ENCODE measurements at regions not wholly inside any gene's neighbourhood (a gene's known extent, or its start where the extent isn't known, plus 50 kb on each side); places are given as distances from the start of the nearest gene placed in this dataset.

- Mint-ChIP-seq H3K4me1 (ENCODE audit: low read depth) (no peaks in the 10 kb centered on the region), H3K9me3 (no peaks in the 10 kb centered on the region), H3K27ac (no peak overlapping the region), H3K4me3 (no peak overlapping the region), H3K27me3 (peaks cover 15% of the 10 kb centered on the region), H3K36me3 (ENCODE audit: low read depth) (no peaks in the 10 kb centered on the region)
- DNase-seq = no peak
Observed at GRCh38 chr10:128432011-128432410, 305.8 kb upstream of the MKI67 start.

DNA sequence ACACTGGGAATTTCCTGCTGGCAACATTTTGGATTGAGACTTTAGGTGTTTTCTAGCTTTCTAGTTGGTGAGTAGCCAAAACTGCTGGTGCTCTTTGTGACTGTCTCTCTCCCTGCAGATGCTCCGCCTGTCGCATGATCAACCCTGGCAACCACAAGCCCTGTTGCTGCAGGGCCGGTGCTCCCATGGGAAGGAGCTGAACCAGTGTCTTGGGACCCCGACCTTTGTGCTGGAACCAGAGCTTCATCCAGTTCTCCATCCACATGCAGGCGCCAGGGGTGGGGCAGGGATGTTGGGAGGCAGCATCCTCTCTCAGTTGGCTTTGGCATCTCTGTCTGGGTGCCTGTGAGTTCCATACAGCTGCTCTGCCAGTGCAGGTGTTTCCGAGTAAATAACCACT lies 306.2 kb upstream of the MKI67 start:
- no peak overlapping the region for H3K4me3 Mint-ChIP-seq
- no peaks in the 10 kb centered on the region for H3K4me1 Mint-ChIP-seq (ENCODE audit: low read depth)
- DNase-seq = no peak
- H3K9me3 Mint-ChIP-seq = no peaks in the 10 kb centered on the region
- H3K36me3 Mint-ChIP-seq (ENCODE audit: low read depth) = no peaks in the 10 kb centered on the region
- H3K27me3 Mint-ChIP-seq = peaks cover 15% of the 10 kb centered on the region
- no peak overlapping the region for H3K27ac Mint-ChIP-seq

DNA sequence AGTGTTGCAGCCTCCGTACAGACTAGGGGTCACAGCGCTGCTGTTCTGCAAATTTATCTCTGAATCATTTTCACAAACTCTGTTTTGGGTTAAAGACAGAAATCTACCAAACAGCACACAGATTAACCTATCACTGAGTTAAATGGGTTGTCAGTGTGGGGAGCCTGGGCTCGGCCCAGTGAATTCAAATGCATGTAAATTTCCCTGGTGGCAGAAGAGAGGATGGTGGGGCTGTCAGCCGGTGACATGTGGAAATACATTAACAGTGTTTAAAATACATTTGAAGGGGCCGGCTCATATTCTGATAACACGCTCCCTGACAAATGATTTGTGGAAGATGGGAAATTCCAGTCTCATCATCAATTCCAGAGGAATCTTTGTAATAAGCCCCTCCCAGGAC lies 309.6 kb upstream of the MKI67 start:
- H3K36me3 Mint-ChIP-seq (ENCODE audit: low read depth) = no peaks in the 10 kb centered on the region
- H3K9me3 Mint-ChIP-seq = no peaks in the 10 kb centered on the region
- H3K27me3 Mint-ChIP-seq = peaks cover 28% of the 10 kb centered on the region
- no peaks in the 10 kb centered on the region for H3K4me1 Mint-ChIP-seq (ENCODE audit: low read depth)
- H3K4me3 Mint-ChIP-seq = no peak overlapping the region
- DNase-seq = no peak
- H3K27ac Mint-ChIP-seq = no peak overlapping the region

DNA sequence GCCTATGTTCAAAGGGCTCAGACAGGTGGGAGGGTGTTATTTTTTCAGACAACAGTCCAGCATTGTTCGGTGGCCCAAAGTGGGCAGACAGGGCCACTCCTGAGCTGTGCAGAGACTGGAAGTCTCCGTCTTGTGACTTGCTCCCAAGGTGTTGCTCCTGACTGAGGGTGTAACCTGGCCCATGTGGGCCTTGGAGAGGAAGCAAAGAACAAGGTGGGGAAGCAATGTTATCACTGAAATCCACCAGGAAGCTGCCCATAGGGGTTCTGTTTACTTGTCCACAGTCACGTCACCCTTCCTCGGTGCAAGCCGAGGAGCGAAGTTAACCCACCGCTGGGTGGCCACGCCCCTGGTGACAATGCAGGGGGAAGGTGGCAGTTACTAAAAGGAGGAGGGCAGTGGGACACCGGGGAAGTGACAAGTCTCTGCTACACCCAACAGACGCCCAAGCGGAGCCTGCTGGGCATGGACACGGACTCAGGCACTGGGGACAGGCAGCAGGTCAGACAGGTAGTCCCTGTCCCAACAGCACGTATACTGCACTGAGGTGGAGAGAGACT lies 311.6 kb upstream of the MKI67 start:
- Mint-ChIP-seq H3K9me3 (no peaks in the 10 kb centered on the region), H3K4me1 (ENCODE audit: low read depth) (no peaks in the 10 kb centered on the region), H3K27me3 (peaks cover 28% of the 10 kb centered on the region), H3K27ac (no peak overlapping the region), H3K4me3 (no peak overlapping the region), H3K36me3 (ENCODE audit: low read depth) (no peaks in the 10 kb centered on the region)
- DNase-seq = no peak

DNA sequence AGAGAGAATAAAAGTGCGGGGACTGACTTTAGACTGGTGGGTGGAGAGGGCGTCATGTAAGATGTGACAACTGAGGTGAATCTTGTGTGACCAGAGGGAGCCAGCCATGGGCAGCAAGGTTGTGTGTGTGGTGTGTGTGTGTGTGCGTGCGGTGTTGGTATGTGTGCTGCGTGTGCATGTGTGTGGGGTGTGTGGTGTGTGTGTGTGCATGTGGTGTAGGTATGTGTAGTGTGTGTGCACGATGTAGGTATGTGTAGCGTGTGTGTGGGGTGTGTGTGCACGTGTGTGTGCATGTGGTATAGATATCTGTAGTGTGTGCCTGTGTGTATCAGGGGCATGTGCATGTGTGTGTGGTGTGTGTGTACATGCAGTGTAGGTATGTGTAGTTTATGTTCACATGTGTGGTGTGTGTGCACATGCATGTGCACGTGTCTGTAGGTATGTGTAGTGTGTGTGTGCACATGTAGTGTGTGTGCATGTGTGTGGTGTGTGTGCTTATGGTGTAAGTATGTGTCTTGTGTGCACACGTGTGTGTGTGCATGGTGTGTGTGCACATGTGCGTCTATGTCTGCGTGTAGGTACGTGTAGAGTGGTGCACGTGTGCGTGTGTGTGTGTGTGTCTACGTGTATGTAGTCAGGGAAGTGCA lies 312.3 kb upstream of the MKI67 start:
- Mint-ChIP-seq H3K27ac (no peak overlapping the region), H3K9me3 (no peaks in the 10 kb centered on the region), H3K4me3 (no peak overlapping the region), H3K36me3 (ENCODE audit: low read depth) (no peaks in the 10 kb centered on the region), H3K4me1 (ENCODE audit: low read depth) (no peaks in the 10 kb centered on the region), H3K27me3 (peaks cover 28% of the 10 kb centered on the region)
- DNase-seq = no peak

GRCh38 chr10:128440513-128441160 lies 314.4 kb upstream of the MKI67 start:
- DNase-seq = no peak
- H3K4me1 Mint-ChIP-seq (ENCODE audit: low read depth) = no peaks in the 10 kb centered on the region
- H3K4me3 Mint-ChIP-seq = no peak overlapping the region
- no peaks in the 10 kb centered on the region for H3K9me3 Mint-ChIP-seq
- no peak overlapping the region for H3K27ac Mint-ChIP-seq
- H3K36me3 Mint-ChIP-seq (ENCODE audit: low read depth) = no peaks in the 10 kb centered on the region
- peaks cover 20% of the 10 kb centered on the region for H3K27me3 Mint-ChIP-seq

- H3K27ac Mint-ChIP-seq = no peak overlapping the region
Observed at GRCh38 chr10:128443925-128444518, 317.8 kb upstream of the MKI67 start.

GRCh38 chr10:128448796-128449195 lies 322.6 kb upstream of the MKI67 start:
- Mint-ChIP-seq H3K9me3 (no peaks in the 10 kb centered on the region), H3K36me3 (ENCODE audit: low read depth) (no peaks in the 10 kb centered on the region), H3K4me3 (no peak overlapping the region), H3K27ac (no peak overlapping the region), H3K4me1 (ENCODE audit: low read depth) (no peaks in the 10 kb centered on the region), H3K27me3 (no peaks in the 10 kb centered on the region)
- no peak for DNase-seq

More at GRCh38 chr10:128443925-128444518, 317.8 kb upstream of the MKI67 start:
- H3K4me1 Mint-ChIP-seq (ENCODE audit: low read depth) = no peaks in the 10 kb centered on the region
- no peak overlapping the region for H3K4me3 Mint-ChIP-seq
- no peaks in the 10 kb centered on the region for H3K9me3 Mint-ChIP-seq
- DNase-seq = no peak
- peaks cover 2% of the 10 kb centered on the region for H3K27me3 Mint-ChIP-seq
- H3K36me3 Mint-ChIP-seq (ENCODE audit: low read depth) = no peaks in the 10 kb centered on the region

GRCh38 chr10:128451879-128452278 lies 325.7 kb upstream of the MKI67 start:
- H3K9me3 Mint-ChIP-seq = no peaks in the 10 kb centered on the region
- H3K27me3 Mint-ChIP-seq = no peaks in the 10 kb centered on the region
- no peaks in the 10 kb centered on the region for H3K4me1 Mint-ChIP-seq (ENCODE audit: low read depth)
- no peaks in the 10 kb centered on the region for H3K36me3 Mint-ChIP-seq (ENCODE audit: low read depth)
- no peak for DNase-seq
- H3K4me3 Mint-ChIP-seq = no peak overlapping the region
- H3K27ac Mint-ChIP-seq = no peak overlapping the region

DNA sequence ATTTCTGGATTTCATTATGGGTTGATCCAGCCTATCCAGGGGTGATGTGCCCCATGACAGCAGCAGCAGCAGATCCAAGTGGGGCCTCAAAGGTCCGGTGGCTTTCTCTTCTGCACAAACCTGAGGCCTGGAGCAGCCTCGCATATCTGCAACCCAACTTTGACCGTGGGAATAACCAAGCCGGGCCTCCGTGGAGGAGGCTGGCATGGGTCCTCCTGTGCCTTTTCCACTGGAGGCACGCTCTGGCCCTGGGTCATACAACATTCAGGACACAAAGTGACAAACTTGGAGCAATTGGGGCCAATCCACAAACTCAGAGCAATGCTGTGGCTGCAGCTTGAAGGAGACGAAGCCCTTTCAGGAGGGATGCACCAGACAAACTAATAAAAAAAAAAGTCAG lies 330.0 kb upstream of the MKI67 start:
- Mint-ChIP-seq H3K36me3 (ENCODE audit: low read depth) (no peaks in the 10 kb centered on the region), H3K4me3 (no peak overlapping the region), H3K9me3 (peaks cover 3% of the 10 kb centered on the region), H3K27ac (no peak overlapping the region), H3K27me3 (peaks cover 4% of the 10 kb centered on the region), H3K4me1 (ENCODE audit: low read depth) (no peaks in the 10 kb centered on the region)
- DNase-seq = no peak

DNA sequence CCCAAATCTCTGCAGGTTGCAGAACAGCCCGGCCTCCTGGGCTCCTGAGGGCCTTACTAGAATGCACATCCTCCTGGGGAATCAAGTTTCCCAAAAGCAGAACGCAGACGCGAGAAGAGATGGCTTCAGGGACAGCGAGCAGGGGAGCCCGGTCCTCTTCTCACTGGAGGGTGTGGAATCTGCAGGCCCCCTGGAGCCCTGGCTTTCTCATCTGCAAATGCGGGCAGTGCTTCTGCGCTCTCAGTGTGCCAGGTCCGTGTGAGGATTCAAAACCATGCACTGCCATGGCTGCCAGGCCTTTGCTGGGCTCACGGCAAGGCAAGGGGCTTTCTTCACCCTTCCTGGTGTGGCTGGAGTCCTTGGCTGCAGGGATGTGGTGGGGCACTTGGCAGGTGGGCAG lies 330.9 kb upstream of the MKI67 start:
- Mint-ChIP-seq H3K36me3 (ENCODE audit: low read depth) (no peaks in the 10 kb centered on the region), H3K9me3 (peaks cover 3% of the 10 kb centered on the region), H3K4me1 (ENCODE audit: low read depth) (no peaks in the 10 kb centered on the region), H3K27me3 (peaks cover 8% of the 10 kb centered on the region), H3K27ac (no peak overlapping the region), H3K4me3 (no peak overlapping the region)
- DNase-seq = no peak

- Mint-ChIP-seq H3K36me3 (ENCODE audit: low read depth) (no peaks in the 10 kb centered on the region), H3K27me3 (peaks cover 17% of the 10 kb centered on the region), H3K9me3 (peaks cover 6% of the 10 kb centered on the region), H3K4me3 (no peak overlapping the region), H3K4me1 (ENCODE audit: low read depth) (no peaks in the 10 kb centered on the region), H3K27ac (no peak overlapping the region)
- DNase-seq = no peak
Observed at GRCh38 chr10:128461991-128462390, 335.8 kb upstream of the MKI67 start.

GRCh38 chr10:128462844-128463243 lies 336.6 kb upstream of the MKI67 start:
- H3K27ac Mint-ChIP-seq = no peak overlapping the region
- H3K27me3 Mint-ChIP-seq = peaks cover 13% of the 10 kb centered on the region
- DNase-seq = no peak

DNA sequence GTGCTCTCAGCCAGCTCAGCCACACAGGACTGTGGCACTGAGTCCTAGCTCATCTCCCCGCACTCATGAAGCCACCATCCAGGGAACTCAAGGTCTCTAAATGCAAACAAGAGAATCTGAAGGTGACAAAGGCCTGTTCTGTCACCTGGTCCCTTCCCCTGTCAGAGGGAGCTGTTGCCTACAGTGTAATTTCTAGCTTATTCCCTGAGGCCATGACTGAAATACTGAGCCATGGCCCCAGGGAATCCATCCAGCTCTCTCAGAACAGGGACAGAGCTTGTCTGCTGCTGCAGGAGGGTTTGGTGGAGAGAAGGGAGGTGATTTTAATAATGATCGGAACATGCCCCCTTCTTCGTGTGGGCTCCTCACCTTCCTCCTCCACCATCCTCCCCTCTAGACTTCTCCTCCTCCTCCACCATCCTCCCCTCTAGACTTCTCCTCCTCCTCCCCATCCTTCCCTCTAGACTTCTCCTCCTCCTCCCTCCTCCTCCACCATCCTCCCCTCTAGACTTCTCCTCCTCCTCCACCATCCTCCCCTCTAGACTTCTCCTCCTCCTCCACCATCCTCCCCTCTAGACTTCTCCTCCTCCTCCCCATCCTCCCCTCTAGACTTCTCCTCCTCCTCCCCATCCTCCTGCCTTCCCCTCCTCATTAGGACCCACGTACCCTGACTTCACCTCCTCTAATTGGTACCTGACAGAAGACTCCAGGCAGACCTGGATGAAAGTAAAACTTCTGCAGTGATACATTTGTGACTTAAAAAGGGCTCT lies 338.0 kb upstream of the MKI67 start:
- Mint-ChIP-seq H3K4me3 (no peak overlapping the region), H3K9me3 (peaks cover 3% of the 10 kb centered on the region), H3K27ac (no peak overlapping the region), H3K36me3 (ENCODE audit: low read depth) (no peaks in the 10 kb centered on the region), H3K27me3 (peaks cover 13% of the 10 kb centered on the region), H3K4me1 (ENCODE audit: low read depth) (no peaks in the 10 kb centered on the region)
- no peak for DNase-seq

More at GRCh38 chr10:128462844-128463243, 336.6 kb upstream of the MKI67 start:
- peaks cover 3% of the 10 kb centered on the region for H3K9me3 Mint-ChIP-seq
- H3K4me1 Mint-ChIP-seq (ENCODE audit: low read depth) = no peaks in the 10 kb centered on the region
- H3K36me3 Mint-ChIP-seq (ENCODE audit: low read depth) = no peaks in the 10 kb centered on the region
- H3K4me3 Mint-ChIP-seq = no peak overlapping the region

Measured in activated T-cell treated with anti-CD3 and anti-CD28 coated beads, Interleukin-2, amount 50 U/mL, for 24 hours (primary cell).